ENCODE measurements at regions not wholly inside any gene's neighbourhood (a gene's known extent, or its start where the extent isn't known, plus 50 kb on each side); places are given as distances from the start of the nearest gene placed in this dataset.

DNA sequence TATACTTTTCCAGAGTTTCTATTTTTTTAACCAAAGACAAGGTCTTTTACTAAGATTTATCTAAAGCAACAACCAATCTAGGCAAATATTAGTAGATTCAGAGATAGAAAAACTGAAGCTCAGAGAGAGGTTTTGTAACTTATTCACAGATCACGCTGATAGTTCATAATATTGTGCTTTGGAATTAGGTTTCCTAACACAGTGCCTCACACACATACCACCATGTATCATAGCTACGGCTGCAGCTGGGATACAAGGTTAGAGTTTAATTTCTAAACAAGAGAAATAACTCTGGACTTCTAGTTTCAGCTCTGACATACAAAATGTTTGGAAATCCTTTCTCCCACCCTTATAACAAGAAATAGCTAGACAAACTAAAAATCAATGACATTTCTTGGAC, 565.7 kb downstream of the PYDC2 start:
- no peak overlapping the region for H3K4me3 ChIP-seq (ENCODE audit: low read depth, low read length)
- no peak for TF ChIP-seq CTCF (IDR thresholded peaks at IDR 0.05; ENCODE audit: insufficient read depth, low read depth, low read length)
- DNase-seq (ENCODE audit: low read depth) = no peak

DNA sequence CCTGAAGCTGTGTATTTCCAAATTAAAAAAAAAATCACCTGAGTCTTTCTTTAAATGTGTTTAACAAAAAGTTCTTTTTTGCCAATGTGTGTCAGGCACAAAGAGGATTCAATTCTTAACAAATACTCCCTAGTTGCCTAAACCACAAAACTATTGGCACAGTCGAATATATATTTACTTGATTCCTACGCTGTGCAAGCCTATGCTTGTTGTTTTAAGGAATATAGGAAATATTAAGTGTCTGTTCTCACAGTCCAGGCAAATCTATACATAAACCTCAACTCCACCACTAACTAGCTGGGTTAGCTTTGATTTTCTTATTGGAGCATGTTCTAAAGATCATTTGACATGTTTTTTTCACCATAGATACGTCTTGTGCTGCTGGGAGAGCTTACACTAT, 571.0 kb downstream of the PYDC2 start:
- no peak for DNase-seq (ENCODE audit: low read depth)
- no peak for TF ChIP-seq CTCF (IDR thresholded peaks at IDR 0.05; ENCODE audit: insufficient read depth, low read depth, low read length)

GRCh38 chr3:192033246-192033645, 572.3 kb downstream of the PYDC2 start:
- no peak overlapping the region for H3K4me3 ChIP-seq (ENCODE audit: low read depth, low read length)
- no peak for TF ChIP-seq CTCF (IDR thresholded peaks at IDR 0.05; ENCODE audit: insufficient read depth, low read depth, low read length)
- no peak for DNase-seq (ENCODE audit: low read depth)

More for the DNA sequence above, 571.0 kb downstream of the PYDC2 start:
- H3K4me3 ChIP-seq (ENCODE audit: low read depth, low read length) = no peak overlapping the region

DNA sequence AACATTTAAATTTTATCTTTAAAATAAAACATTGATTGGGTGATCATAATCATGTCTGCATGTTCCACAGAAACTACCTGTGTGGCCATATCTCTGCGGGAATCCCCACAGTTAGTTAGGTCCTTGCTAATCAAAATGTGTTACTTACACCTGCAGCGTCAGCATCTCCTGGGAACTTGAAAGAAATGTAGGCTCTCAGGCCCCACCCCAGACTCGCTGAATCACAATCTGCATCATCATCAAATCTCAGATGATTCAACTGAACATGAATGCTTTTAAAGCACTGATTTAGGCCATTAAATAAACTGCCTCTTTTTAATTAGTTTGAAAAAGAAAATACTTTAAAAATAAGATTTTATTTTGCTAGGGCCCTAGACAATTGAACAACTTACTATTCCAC, 577.8 kb downstream of the PYDC2 start:
- no peak for DNase-seq (ENCODE audit: low read depth)
- no peak for TF ChIP-seq CTCF (IDR thresholded peaks at IDR 0.05; ENCODE audit: insufficient read depth, low read depth, low read length)
- no peak overlapping the region for H3K4me3 ChIP-seq (ENCODE audit: low read depth, low read length)

DNA sequence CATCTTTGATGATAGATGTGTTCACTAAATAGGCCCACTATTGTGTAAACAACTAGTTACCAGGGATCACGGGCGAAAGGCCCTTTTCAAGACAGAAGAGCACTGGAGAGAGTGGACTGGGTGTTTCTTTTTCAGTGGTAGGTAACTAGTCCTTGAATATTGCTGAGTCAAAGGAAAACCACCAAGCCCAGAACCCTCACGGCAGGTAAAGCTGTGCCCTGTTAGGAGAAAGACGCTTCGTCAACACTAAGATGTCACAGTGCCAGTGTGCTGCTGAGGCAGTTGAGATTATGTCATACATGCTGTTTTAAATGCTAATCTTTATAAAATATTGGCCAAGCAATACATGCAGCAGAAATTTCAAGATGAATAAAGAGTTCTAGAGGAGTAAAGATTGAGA, 578.6 kb downstream of the PYDC2 start:
- no peak for TF ChIP-seq CTCF (IDR thresholded peaks at IDR 0.05; ENCODE audit: insufficient read depth, low read depth, low read length)
- H3K4me3 ChIP-seq (ENCODE audit: low read depth, low read length) = no peak overlapping the region
- DNase-seq (ENCODE audit: low read depth) = no peak

DNA sequence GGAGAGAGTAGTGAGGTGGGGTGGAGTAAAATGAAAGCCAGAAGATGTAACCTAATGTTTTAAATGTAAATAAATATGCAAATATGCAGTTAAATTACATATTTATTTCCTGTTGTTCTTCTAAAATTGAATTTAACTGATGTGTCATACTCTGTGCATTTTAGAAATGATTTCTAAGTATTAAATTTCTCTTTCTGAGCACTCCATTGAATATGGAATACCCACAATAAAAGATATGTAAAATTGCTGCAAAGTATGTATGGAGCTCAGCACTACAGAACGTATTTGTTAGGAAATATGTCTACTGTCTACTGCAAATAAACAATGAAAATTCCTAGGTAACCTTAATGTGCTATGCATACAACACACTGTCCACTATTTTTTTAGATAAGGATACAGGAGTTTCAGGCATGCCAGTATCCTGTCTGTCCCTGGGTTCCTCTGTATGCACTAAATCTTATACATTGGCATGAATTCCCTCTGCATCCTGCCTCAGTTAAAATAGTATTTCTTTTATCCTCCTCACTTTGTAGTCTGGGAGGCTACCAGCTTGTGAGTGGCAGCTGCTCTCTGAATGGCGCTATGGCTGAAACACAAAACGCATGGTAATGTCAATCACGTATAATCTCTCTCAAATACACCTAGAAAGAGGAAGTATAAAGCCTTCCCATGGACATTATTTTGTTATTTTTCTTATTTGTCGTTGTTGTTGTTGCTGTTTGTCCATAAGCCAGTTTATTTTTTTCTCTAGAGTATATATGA, 579.5 kb downstream of the PYDC2 start:
- H3K4me3 ChIP-seq (ENCODE audit: low read depth, low read length) = no peak overlapping the region
- TF ChIP-seq CTCF (IDR thresholded peaks at IDR 0.05; ENCODE audit: insufficient read depth, low read depth, low read length) = no peak
- no peak for DNase-seq (ENCODE audit: low read depth)

GRCh38 chr3:192042116-192042515, 581.2 kb downstream of the PYDC2 start:
- no peak overlapping the region for H3K4me3 ChIP-seq (ENCODE audit: low read depth, low read length)
- no peak for DNase-seq (ENCODE audit: low read depth)
- no peak for TF ChIP-seq CTCF (IDR thresholded peaks at IDR 0.05; ENCODE audit: insufficient read depth, low read depth, low read length)
